Neural cell (in vitro differentiated cells): ENCODE measurements at regions not wholly inside any gene's neighbourhood (a gene's known extent, or its start where the extent isn't known, plus 50 kb on each side); places are given as distances from the start of the nearest gene placed in this dataset.

Source experiments
- H2AFZ ChIP-seq: fragments of 200-600, 300-800 bp; sonication (generic), shearing (Covaris generic); 2 replicates; pipeline ENCODE4 v1.6.0; 2014; ENCODE audit warnings: low read depth, mild to moderate bottlenecking, antibody characterized with exemption, low read length, moderate library complexity
- H3F3A ChIP-seq: fragments of 200-600 bp; shearing (Covaris generic); 2 replicates; pipeline ENCODE4 v1.6.1; 2016; ENCODE audit warnings: mild to moderate bottlenecking, moderate library complexity, mixed read lengths, antibody characterized with exemption, low read length; ENCODE audit not compliant: insufficient read depth, poor library complexity, severe bottlenecking
- H3K27ac ChIP-seq: fragments of 200-600, 300-800 bp; sonication (generic), shearing (Covaris generic); 2 replicates; pipeline ENCODE4 v1.5.1; 2014; ENCODE audit warnings: mild to moderate bottlenecking, low read length, moderate library complexity
- H3K27me3 ChIP-seq: fragments of 300-800, 200-600 bp; sonication (generic), shearing (Covaris generic); 2 replicates; pipeline ENCODE4 v1.6.0; 2014; ENCODE audit warnings: mild to moderate bottlenecking, low read depth, low read length, moderate library complexity; ENCODE audit not compliant: insufficient read depth
- H3K36me3 ChIP-seq: fragments of 300-800, 200-600 bp; sonication (generic), shearing (Covaris generic); 2 replicates; pipeline ENCODE4 v1.5.1; 2014; ENCODE audit warnings: mild to moderate bottlenecking, antibody characterized with exemption, low read length, moderate library complexity; ENCODE audit not compliant: insufficient read depth
- H3K4me2 ChIP-seq: fragments of 300-800, 200-600 bp; sonication (generic), shearing (Covaris generic); 2 replicates; pipeline ENCODE4 v1.6.0; 2014; ENCODE audit warnings: mild to moderate bottlenecking, low read length
- H3K4me3 ChIP-seq: fragments of 300-800, 200-600 bp; sonication (generic), shearing (Covaris generic); 2 replicates; pipeline ENCODE4 v1.5.1; 2014; ENCODE audit warnings: mild to moderate bottlenecking, low read length, moderate library complexity
- H3K79me2 ChIP-seq: fragments of 200-600 bp; shearing (Covaris generic); replicated peaks from 2 replicates; pipeline ENCODE4 v1.6.0; 2014; ENCODE audit warnings: mild to moderate bottlenecking, low read length, moderate library complexity; ENCODE audit not compliant: insufficient read depth
- H3K9ac ChIP-seq: fragments of 300-800, 200-600 bp; sonication (generic), shearing (Covaris generic); 2 replicates; pipeline ENCODE4 v1.6.1; 2016; ENCODE audit warnings: mild to moderate bottlenecking, low read length, mixed read lengths
- H3K9me2 ChIP-seq: fragments of 200-600 bp; shearing (Covaris generic); 2 replicates; pipeline ENCODE4 v1.6.1; 2016; ENCODE audit warnings: mild to moderate bottlenecking, low read length, mixed read lengths; ENCODE audit not compliant: insufficient read depth
- H3K9me3 ChIP-seq: fragments of 200-600, 300-800 bp; sonication (generic), shearing (Covaris generic); 2 replicates; pipeline ENCODE4 v1.6.1; 2016; ENCODE audit warnings: mild to moderate bottlenecking, mixed run types, low read length, moderate library complexity, mixed read lengths
- H4K20me1 ChIP-seq: fragments of 200-600 bp; shearing (Covaris generic); 2 replicates; pipeline ENCODE4 v1.6.1; 2016; ENCODE audit warnings: mild to moderate bottlenecking, mixed run types; ENCODE audit not compliant: insufficient read depth
- EP300 ChIP-seq: fragments of 450-650 bp; conservative IDR thresholded peaks from 2 replicates; pipeline ENCODE4 v1.6.1; 2014; ENCODE audit warnings: antibody characterized with exemption, mild to moderate bottlenecking, moderate library complexity; ENCODE audit not compliant: poor library complexity, severe bottlenecking
- EZH2 ChIP-seq: fragments of 200-600, 300-800 bp; shearing (Covaris generic), sonication (generic); IDR thresholded peaks from 2 replicates; pipeline ENCODE4 v1.6.1; 2014; ENCODE audit warnings: antibody characterized with exemption, low read length, borderline replicate concordance, mild to moderate bottlenecking; ENCODE audit not compliant: insufficient read depth, poor library complexity, severe bottlenecking
- MXI1 ChIP-seq: fragments of 450-650 bp; conservative IDR thresholded peaks from 2 replicates; pipeline ENCODE4 v1.6.1; 2014; ENCODE audit warnings: antibody characterized with exemption, mild to moderate bottlenecking; ENCODE audit not compliant: poor library complexity, severe bottlenecking
- POLR2AphosphoS5 ChIP-seq: IDR thresholded peaks from 2 replicates; pipeline ENCODE4 v1.6.1; 2012
- RAD21 ChIP-seq: fragments of 450-650 bp; conservative IDR thresholded peaks from 2 replicates; pipeline ENCODE4 v1.6.1; 2014; ENCODE audit warnings: antibody characterized with exemption, mild to moderate bottlenecking, moderate library complexity
- SMC3 ChIP-seq: fragments of 450-650 bp; conservative IDR thresholded peaks from 2 replicates; pipeline ENCODE4 v1.6.1; 2014; ENCODE audit warnings: antibody characterized with exemption, mild to moderate bottlenecking, moderate library complexity; ENCODE audit not compliant: poor library complexity
- TAF1 ChIP-seq: IDR thresholded peaks from 2 replicates; pipeline ENCODE4 v1.6.1; 2012; ENCODE audit warnings: low read depth
- TF ChIP-seq, protein P1 (sequence below): fragments of 450-650 bp; IDR thresholded peaks from 2 replicates; pipeline ENCODE4 v1.5.1; 2014; ENCODE audit warnings: antibody characterized with exemption, mild to moderate bottlenecking, moderate library complexity; ENCODE audit not compliant: poor library complexity, severe bottlenecking
- TF ChIP-seq, protein P2 (sequence below): IDR thresholded peaks from 2 replicates; pipeline ENCODE4 v1.6.1; 2012; ENCODE audit warnings: borderline replicate concordance

DNA sequence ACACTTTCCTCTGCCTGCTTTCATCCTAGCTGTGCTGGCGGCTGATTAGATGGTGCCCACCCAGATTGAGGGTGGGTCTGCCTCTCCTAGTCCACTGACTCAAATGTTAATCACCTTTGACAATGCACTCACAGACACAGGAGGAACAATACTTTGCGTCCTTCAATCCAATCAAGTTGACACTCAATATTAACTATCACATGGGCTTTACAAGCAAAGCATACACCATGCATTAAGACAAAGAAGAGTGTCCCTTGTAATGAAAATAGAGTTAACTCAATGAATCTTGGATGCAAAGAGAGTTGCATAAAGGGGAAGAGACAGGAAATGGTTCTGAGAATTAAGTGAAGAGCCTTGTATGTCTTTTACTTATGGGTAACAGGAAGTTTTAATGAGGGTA, 298.7 kb upstream of the BRINP1 start:
- Histone ChIP-seq H3F3A (no peaks in the 10 kb centered on the region), H3K9me2 (no peaks in the 10 kb centered on the region), H3K27ac (no peak overlapping the region), H3K27me3 (no peaks in the 10 kb centered on the region), H3K9ac (no peak overlapping the region), H3K4me2 (no peak overlapping the region), H3K9me3 (no peaks in the 10 kb centered on the region), H3K4me3 (no peak overlapping the region), H3K36me3 (no peaks in the 10 kb centered on the region), H3K79me2 (no peaks in the 10 kb centered on the region), H4K20me1 (no peaks in the 10 kb centered on the region), H2AFZ (no peak overlapping the region)
- no peak for TF ChIP-seq POLR2AphosphoS5
- TF ChIP-seq, protein P1, sequence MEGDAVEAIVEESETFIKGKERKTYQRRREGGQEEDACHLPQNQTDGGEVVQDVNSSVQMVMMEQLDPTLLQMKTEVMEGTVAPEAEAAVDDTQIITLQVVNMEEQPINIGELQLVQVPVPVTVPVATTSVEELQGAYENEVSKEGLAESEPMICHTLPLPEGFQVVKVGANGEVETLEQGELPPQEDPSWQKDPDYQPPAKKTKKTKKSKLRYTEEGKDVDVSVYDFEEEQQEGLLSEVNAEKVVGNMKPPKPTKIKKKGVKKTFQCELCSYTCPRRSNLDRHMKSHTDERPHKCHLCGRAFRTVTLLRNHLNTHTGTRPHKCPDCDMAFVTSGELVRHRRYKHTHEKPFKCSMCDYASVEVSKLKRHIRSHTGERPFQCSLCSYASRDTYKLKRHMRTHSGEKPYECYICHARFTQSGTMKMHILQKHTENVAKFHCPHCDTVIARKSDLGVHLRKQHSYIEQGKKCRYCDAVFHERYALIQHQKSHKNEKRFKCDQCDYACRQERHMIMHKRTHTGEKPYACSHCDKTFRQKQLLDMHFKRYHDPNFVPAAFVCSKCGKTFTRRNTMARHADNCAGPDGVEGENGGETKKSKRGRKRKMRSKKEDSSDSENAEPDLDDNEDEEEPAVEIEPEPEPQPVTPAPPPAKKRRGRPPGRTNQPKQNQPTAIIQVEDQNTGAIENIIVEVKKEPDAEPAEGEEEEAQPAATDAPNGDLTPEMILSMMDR, result no peak

DNA sequence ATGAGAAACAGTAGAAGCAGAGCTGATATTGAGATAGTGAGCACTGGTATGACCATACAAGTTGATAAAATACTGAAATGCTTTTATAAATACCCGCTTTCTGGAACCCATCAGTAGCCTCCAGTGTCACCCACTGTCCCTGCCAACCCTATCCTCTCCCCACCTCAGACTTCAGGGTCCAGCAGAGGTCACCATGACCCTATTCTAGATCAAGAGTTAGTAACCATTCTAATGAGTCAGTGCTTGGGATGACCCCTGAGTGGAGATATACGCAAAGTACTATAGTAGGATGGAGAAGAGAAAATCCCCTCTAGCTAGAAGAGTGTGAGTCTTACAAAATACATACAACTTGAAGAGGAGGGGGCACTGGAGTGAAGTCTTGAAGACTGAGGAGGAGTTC, 297.9 kb upstream of the BRINP1 start:
- no peaks in the 10 kb centered on the region for H3K36me3 ChIP-seq
- H3K4me2 ChIP-seq, result no peak overlapping the region
- no peaks in the 10 kb centered on the region for H3K27me3 ChIP-seq
- no peak overlapping the region for H3K4me3 ChIP-seq
- H2AFZ ChIP-seq, result no peak overlapping the region
- H3K9me2 ChIP-seq, result no peaks in the 10 kb centered on the region
- H3F3A ChIP-seq, result no peaks in the 10 kb centered on the region
- no peaks in the 10 kb centered on the region for H4K20me1 ChIP-seq
- no peak overlapping the region for H3K9ac ChIP-seq
- TF ChIP-seq, protein P1, result no peak
- TF ChIP-seq, protein P2, sequence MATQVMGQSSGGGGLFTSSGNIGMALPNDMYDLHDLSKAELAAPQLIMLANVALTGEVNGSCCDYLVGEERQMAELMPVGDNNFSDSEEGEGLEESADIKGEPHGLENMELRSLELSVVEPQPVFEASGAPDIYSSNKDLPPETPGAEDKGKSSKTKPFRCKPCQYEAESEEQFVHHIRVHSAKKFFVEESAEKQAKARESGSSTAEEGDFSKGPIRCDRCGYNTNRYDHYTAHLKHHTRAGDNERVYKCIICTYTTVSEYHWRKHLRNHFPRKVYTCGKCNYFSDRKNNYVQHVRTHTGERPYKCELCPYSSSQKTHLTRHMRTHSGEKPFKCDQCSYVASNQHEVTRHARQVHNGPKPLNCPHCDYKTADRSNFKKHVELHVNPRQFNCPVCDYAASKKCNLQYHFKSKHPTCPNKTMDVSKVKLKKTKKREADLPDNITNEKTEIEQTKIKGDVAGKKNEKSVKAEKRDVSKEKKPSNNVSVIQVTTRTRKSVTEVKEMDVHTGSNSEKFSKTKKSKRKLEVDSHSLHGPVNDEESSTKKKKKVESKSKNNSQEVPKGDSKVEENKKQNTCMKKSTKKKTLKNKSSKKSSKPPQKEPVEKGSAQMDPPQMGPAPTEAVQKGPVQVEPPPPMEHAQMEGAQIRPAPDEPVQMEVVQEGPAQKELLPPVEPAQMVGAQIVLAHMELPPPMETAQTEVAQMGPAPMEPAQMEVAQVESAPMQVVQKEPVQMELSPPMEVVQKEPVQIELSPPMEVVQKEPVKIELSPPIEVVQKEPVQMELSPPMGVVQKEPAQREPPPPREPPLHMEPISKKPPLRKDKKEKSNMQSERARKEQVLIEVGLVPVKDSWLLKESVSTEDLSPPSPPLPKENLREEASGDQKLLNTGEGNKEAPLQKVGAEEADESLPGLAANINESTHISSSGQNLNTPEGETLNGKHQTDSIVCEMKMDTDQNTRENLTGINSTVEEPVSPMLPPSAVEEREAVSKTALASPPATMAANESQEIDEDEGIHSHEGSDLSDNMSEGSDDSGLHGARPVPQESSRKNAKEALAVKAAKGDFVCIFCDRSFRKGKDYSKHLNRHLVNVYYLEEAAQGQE, result no peak
- TF ChIP-seq SMC3 (no peak), EZH2 (no peak), RAD21 (no peak), EP300 (no peak), MXI1 (no peak), POLR2AphosphoS5 (no peak), TAF1 (no peak)
- no peak overlapping the region for H3K27ac ChIP-seq
- H3K79me2 ChIP-seq, result no peaks in the 10 kb centered on the region
- no peaks in the 10 kb centered on the region for H3K9me3 ChIP-seq
